ENCODE measurements at regions not wholly inside any gene's neighbourhood (a gene's known extent, or its start where the extent isn't known, plus 50 kb on each side); places are given as distances from the start of the nearest gene placed in this dataset.

GRCh38 chr9:28587052-28587451 lies 1013.8 kb upstream of the C9orf72 start:
- no peaks in the 10 kb centered on the region for H4K20me1 ChIP-seq (ENCODE audit: insufficient read depth, low read length)
- no peaks in the 10 kb centered on the region for H3K27me3 ChIP-seq (replicated peaks; ENCODE audit: insufficient read depth, low read length)

GRCh38 chr9:28598408-28598807 lies 1025.1 kb upstream of the C9orf72 start:
- Histone ChIP-seq H3K9me2 (replicated peaks; ENCODE audit: insufficient read depth, low read length) (no peaks in the 10 kb centered on the region), H3F3A (ENCODE audit: insufficient read depth, low read length) (no peaks in the 10 kb centered on the region), H3K4me3 (ENCODE audit: low read length) (no peak overlapping the region), H3K79me2 (ENCODE audit: low read length) (no peaks in the 10 kb centered on the region), H4K20me1 (ENCODE audit: insufficient read depth, low read length) (no peaks in the 10 kb centered on the region), H3K4me2 (ENCODE audit: low read depth, low read length) (no peak overlapping the region), H3K9me3 (replicated peaks; ENCODE audit: insufficient read depth, low read length) (no peaks in the 10 kb centered on the region), H3K27me3 (replicated peaks; ENCODE audit: insufficient read depth, low read length) (no peaks in the 10 kb centered on the region), H3K27ac (ENCODE audit: low read length) (no peak overlapping the region), H2AFZ (ENCODE audit: low read length) (no peak overlapping the region), H3K4me1 (ENCODE audit: low read length) (no peaks in the 10 kb centered on the region), H3K36me3 (replicated peaks; ENCODE audit: insufficient read depth, low read length) (no peaks in the 10 kb centered on the region), H3K9ac (ENCODE audit: low read length) (no peak overlapping the region)
- DNase-seq = no peak
- TF ChIP-seq CTCF (IDR thresholded peaks at IDR 0.05; ENCODE audit: low read length) (no peak), EZH2phosphoT487 (IDR thresholded peaks at IDR 0.05; ENCODE audit: low read length) (no peak), EZH2 (optimal IDR thresholded peaks at IDR 0.05; ENCODE audit: low read depth, low read length) (no peak)

More at GRCh38 chr9:28587052-28587451, 1013.8 kb upstream of the C9orf72 start:
- Histone ChIP-seq H3K79me2 (ENCODE audit: low read length) (no peaks in the 10 kb centered on the region), H3F3A (ENCODE audit: insufficient read depth, low read length) (no peaks in the 10 kb centered on the region), H3K4me1 (ENCODE audit: low read length) (no peaks in the 10 kb centered on the region), H2AFZ (ENCODE audit: low read length) (no peak overlapping the region), H3K4me2 (ENCODE audit: low read depth, low read length) (no peak overlapping the region), H3K4me3 (ENCODE audit: low read length) (no peak overlapping the region), H3K9ac (ENCODE audit: low read length) (no peak overlapping the region), H3K9me3 (replicated peaks; ENCODE audit: insufficient read depth, low read length) (no peaks in the 10 kb centered on the region), H3K27ac (ENCODE audit: low read length) (no peak overlapping the region), H3K36me3 (replicated peaks; ENCODE audit: insufficient read depth, low read length) (no peaks in the 10 kb centered on the region), H3K9me2 (replicated peaks; ENCODE audit: insufficient read depth, low read length) (no peaks in the 10 kb centered on the region)
- no peak for DNase-seq
- TF ChIP-seq CTCF (IDR thresholded peaks at IDR 0.05; ENCODE audit: low read length) = no peak
- TF ChIP-seq EZH2phosphoT487 (IDR thresholded peaks at IDR 0.05; ENCODE audit: low read length) = no peak
- no peak for TF ChIP-seq EZH2 (optimal IDR thresholded peaks at IDR 0.05; ENCODE audit: low read depth, low read length)

GRCh38 chr9:28600226-28600625 lies 1026.9 kb upstream of the C9orf72 start:
- no peak overlapping the region for H2AFZ ChIP-seq (ENCODE audit: low read length)
- H3K4me3 ChIP-seq (ENCODE audit: low read length) = no peak overlapping the region
- no peaks in the 10 kb centered on the region for H3K27me3 ChIP-seq (replicated peaks; ENCODE audit: insufficient read depth, low read length)
- no peaks in the 10 kb centered on the region for H3K79me2 ChIP-seq (ENCODE audit: low read length)
- no peak overlapping the region for H3K4me2 ChIP-seq (ENCODE audit: low read depth, low read length)
- no peaks in the 10 kb centered on the region for H3F3A ChIP-seq (ENCODE audit: insufficient read depth, low read length)
- H3K9me2 ChIP-seq (replicated peaks; ENCODE audit: insufficient read depth, low read length) = no peaks in the 10 kb centered on the region
- no peak overlapping the region for H3K27ac ChIP-seq (ENCODE audit: low read length)
- DNase-seq = no peak
- no peak overlapping the region for H3K9ac ChIP-seq (ENCODE audit: low read length)
- no peaks in the 10 kb centered on the region for H3K4me1 ChIP-seq (ENCODE audit: low read length)
- no peaks in the 10 kb centered on the region for H3K36me3 ChIP-seq (replicated peaks; ENCODE audit: insufficient read depth, low read length)
- no peaks in the 10 kb centered on the region for H3K9me3 ChIP-seq (replicated peaks; ENCODE audit: insufficient read depth, low read length)
- no peaks in the 10 kb centered on the region for H4K20me1 ChIP-seq (ENCODE audit: insufficient read depth, low read length)
- no peak for TF ChIP-seq EZH2phosphoT487 (IDR thresholded peaks at IDR 0.05; ENCODE audit: low read length)
- no peak for TF ChIP-seq EZH2 (optimal IDR thresholded peaks at IDR 0.05; ENCODE audit: low read depth, low read length)
- TF ChIP-seq CTCF (IDR thresholded peaks at IDR 0.05; ENCODE audit: low read length) = no peak
